ENCODE measurements at regions not wholly inside any gene's neighbourhood (a gene's known extent, or its start where the extent isn't known, plus 50 kb on each side); places are given as distances from the start of the nearest gene placed in this dataset.

- no peak overlapping the region for H3K27ac ChIP-seq
- H3K4me3 ChIP-seq: no peak overlapping the region
Observed at GRCh38 chr9:78923966-78924659, 627.2 kb downstream of the PSAT1 start.

- Histone ChIP-seq H3K4me3 (no peak overlapping the region), H3K27ac (no peak overlapping the region)
Observed at GRCh38 chr9:78927099-78927940, 630.4 kb downstream of the PSAT1 start.

GRCh38 chr9:78928625-78929405, 631.9 kb downstream of the PSAT1 start:
- no peak overlapping the region for H3K27ac ChIP-seq

GRCh38 chr9:78930281-78930680, 633.4 kb downstream of the PSAT1 start:
- no peak overlapping the region for H3K27ac ChIP-seq
- H3K4me3 ChIP-seq: no peak overlapping the region

More at GRCh38 chr9:78928625-78929405, 631.9 kb downstream of the PSAT1 start:
- H3K4me3 ChIP-seq: no peak overlapping the region

GRCh38 chr9:78932849-78933627, 636.1 kb downstream of the PSAT1 start:
- Histone ChIP-seq H3K4me3 (no peak overlapping the region), H3K27ac (no peak overlapping the region)

GRCh38 chr9:78934880-78935279, 636.9 kb upstream of the TLE4 start:
- H3K4me3 ChIP-seq: no peak overlapping the region
- no peak overlapping the region for H3K27ac ChIP-seq

- no peak overlapping the region for H3K27ac ChIP-seq
Observed at GRCh38 chr9:78938821-78939220, 632.9 kb upstream of the TLE4 start.

GRCh38 chr9:78939311-78940065, 632.3 kb upstream of the TLE4 start:
- Histone ChIP-seq H3K27ac (no peak overlapping the region), H3K4me3 (no peak overlapping the region)

More at GRCh38 chr9:78938821-78939220, 632.9 kb upstream of the TLE4 start:
- H3K4me3 ChIP-seq: no peak overlapping the region

- H3K4me3 ChIP-seq: no peak overlapping the region
- no peak overlapping the region for H3K27ac ChIP-seq
Observed at GRCh38 chr9:78940121-78940855, 631.5 kb upstream of the TLE4 start.

GRCh38 chr9:78954286-78954685, 617.5 kb upstream of the TLE4 start:
- no peak overlapping the region for H3K4me3 ChIP-seq
- no peak overlapping the region for H3K27ac ChIP-seq

GRCh38 chr9:78958892-78959291, 612.9 kb upstream of the TLE4 start:
- no peak overlapping the region for H3K27ac ChIP-seq
- no peak overlapping the region for H3K4me3 ChIP-seq

- no peak overlapping the region for H3K27ac ChIP-seq
- no peak overlapping the region for H3K4me3 ChIP-seq
Observed at GRCh38 chr9:78962156-78962555, 609.6 kb upstream of the TLE4 start.

GRCh38 chr9:78963911-78964310, 607.9 kb upstream of the TLE4 start:
- no peak overlapping the region for H3K27ac ChIP-seq
- H3K4me3 ChIP-seq: no peak overlapping the region

- H3K4me3 ChIP-seq: no peak overlapping the region
- no peak overlapping the region for H3K27ac ChIP-seq
Observed at GRCh38 chr9:78967596-78968217, 604.1 kb upstream of the TLE4 start.

- H3K27ac ChIP-seq: no peak overlapping the region
- no peak overlapping the region for H3K4me3 ChIP-seq
Observed at GRCh38 chr9:78970375-78970774, 601.4 kb upstream of the TLE4 start.

GRCh38 chr9:78971540-78971939, 600.2 kb upstream of the TLE4 start:
- no peak overlapping the region for H3K27ac ChIP-seq
- H3K4me3 ChIP-seq: no peak overlapping the region

GRCh38 chr9:78972303-78972999, 599.3 kb upstream of the TLE4 start:
- H3K4me3 ChIP-seq: no peak overlapping the region
- H3K27ac ChIP-seq: no peak overlapping the region

Data from skin epidermis (tissue), 12 donors.